K562 (cell line): ENCODE measurements at regions not wholly inside any gene's neighbourhood (a gene's known extent, or its start where the extent isn't known, plus 50 kb on each side); places are given as distances from the start of the nearest gene placed in this dataset.

Source experiments
- BDP1 ChIP-seq: IDR thresholded peaks from 3 replicates; pipeline ENCODE4 v1.6.1; 2011; ENCODE audit not compliant: insufficient read length, insufficient read depth
- CBFA2T3 ChIP-seq: fragments of 450-650 bp; IDR thresholded peaks from 2 replicates; pipeline ENCODE4 v1.6.1; 2017
- DMBX1 ChIP-seq: fragments of 250-450 bp; sonication (Bioruptor Pico); IDR thresholded peaks from 2 replicates; pipeline ENCODE4 v1.8.0; 2022; ENCODE audit warnings: inconsistent platforms, mild to moderate bottlenecking, moderate library complexity, borderline replicate concordance
- FOXK1 ChIP-seq: sonication (generic); formaldehyde crosslinking; IDR thresholded peaks from 2 replicates; pipeline ENCODE4 v1.8.0; 2022; ENCODE audit warnings: missing genetic modification reagents, mild to moderate bottlenecking, borderline replicate concordance
- LARP7 ChIP-seq: fragments of 450-650 bp; IDR thresholded peaks from 2 replicates; pipeline ENCODE4 v1.6.1; 2016
- MYC ChIP-seq, 2 experiments: fragments of 250-450 bp in 1 of 2; sonication (Bioruptor Pico) in 1 of 2; IDR thresholded peaks; 2 replicates each; pipeline versions ENCODE4 v1.5.1 to v1.6.1; 2012 to 2021; ENCODE audit warnings: low read depth in 2 of 2, borderline replicate concordance in 1 of 2, improper control_type of control experiment in 1 of 2, low read length in 1 of 2, mild to moderate bottlenecking in 1 of 2, moderate library complexity in 1 of 2
- POU5F1 ChIP-seq: fragments of 150-350 bp; IDR thresholded peaks from 2 replicates; pipeline ENCODE4 v1.6.1; 2014; ENCODE audit warnings: borderline replicate concordance, low read length, low read depth, mild to moderate bottlenecking; ENCODE audit not compliant: partially characterized antibody
- PRMT5 ChIP-seq: sonication (generic); formaldehyde crosslinking; IDR thresholded peaks from 2 replicates; pipeline ENCODE4 v1.5.0; 2020; ENCODE audit warnings: missing genetic modification reagents
- PTTG1 ChIP-seq: fragments of 450-650 bp; IDR thresholded peaks from 2 replicates; pipeline ENCODE4 v1.6.1; 2016; ENCODE audit warnings: low read depth, mild to moderate bottlenecking, missing genetic modification characterization, missing compliant biosample characterization
- RBM17 ChIP-seq: fragments of 200-400 bp; formaldehyde crosslinking; IDR thresholded peaks from 2 replicates; pipeline ENCODE4 v1.6.1; 2017; ENCODE audit warnings: low read depth, mild to moderate bottlenecking, low read length, borderline replicate concordance
- RFX7 ChIP-seq: fragments of 250-450 bp; sonication (Bioruptor Pico); IDR thresholded peaks from 2 replicates; pipeline ENCODE4 v1.5.1; 2021; ENCODE audit warnings: mild to moderate bottlenecking
- TFAM ChIP-seq: fragments of 250-450 bp; sonication (Bioruptor Pico); conservative IDR thresholded peaks from 2 replicates; pipeline ENCODE4 v1.5.0; 2021; ENCODE audit warnings: mild to moderate bottlenecking, moderate library complexity
- ZFP1 ChIP-seq: fragments of 450-650 bp; formaldehyde crosslinking; IDR thresholded peaks from 2 replicates; pipeline ENCODE4 v1.4.0; 2020; ENCODE audit warnings: mild to moderate bottlenecking, mixed read lengths
- ZNF561 ChIP-seq: fragments of 450-650 bp; formaldehyde crosslinking; conservative IDR thresholded peaks from 2 replicates; pipeline ENCODE4 v1.4.0; 2020; ENCODE audit warnings: mild to moderate bottlenecking, moderate library complexity
- ZSCAN32 ChIP-seq: fragments of 450-650 bp; formaldehyde crosslinking; IDR thresholded peaks from 2 replicates; pipeline ENCODE4 v1.4.0; 2020; ENCODE audit warnings: mild to moderate bottlenecking, moderate library complexity
- TF ChIP-seq, protein P1 (sequence below): fragments of 200-800 bp; sonication (Bioruptor generic); IDR thresholded peaks from 2 replicates; pipeline ENCODE4 v1.6.1; 2017; ENCODE audit warnings: missing genetic modification characterization, missing compliant biosample characterization
- TF ChIP-seq, protein P2 (sequence below): sonication (generic); formaldehyde crosslinking; IDR thresholded peaks from 2 replicates; pipeline ENCODE4 v1.8.1; 2023; ENCODE audit warnings: mild to moderate bottlenecking, missing genetic modification reagents
- TF ChIP-seq, protein P3 (sequence below), 2 experiments: IDR thresholded peaks in 1 of 2; conservative IDR thresholded peaks in 1 of 2; 2 replicates each; pipeline ENCODE4 v1.6.1; 2016; ENCODE audit warnings: low read depth in 2 of 2, mild to moderate bottlenecking in 1 of 2, missing compliant biosample characterization in 1 of 2, missing genetic modification characterization in 1 of 2, moderate library complexity in 1 of 2
- TF ChIP-seq, protein P4 (sequence below): fragments of 450-650 bp; conservative IDR thresholded peaks from 2 replicates; pipeline ENCODE4 v1.6.1; 2016; ENCODE audit warnings: missing genetic modification characterization, low read depth, mild to moderate bottlenecking, missing compliant biosample characterization, moderate library complexity
- TF ChIP-seq, protein P5 (sequence below): sonication (generic); IDR thresholded peaks from 2 replicates; pipeline ENCODE4 v1.6.1; 2016

DNA sequence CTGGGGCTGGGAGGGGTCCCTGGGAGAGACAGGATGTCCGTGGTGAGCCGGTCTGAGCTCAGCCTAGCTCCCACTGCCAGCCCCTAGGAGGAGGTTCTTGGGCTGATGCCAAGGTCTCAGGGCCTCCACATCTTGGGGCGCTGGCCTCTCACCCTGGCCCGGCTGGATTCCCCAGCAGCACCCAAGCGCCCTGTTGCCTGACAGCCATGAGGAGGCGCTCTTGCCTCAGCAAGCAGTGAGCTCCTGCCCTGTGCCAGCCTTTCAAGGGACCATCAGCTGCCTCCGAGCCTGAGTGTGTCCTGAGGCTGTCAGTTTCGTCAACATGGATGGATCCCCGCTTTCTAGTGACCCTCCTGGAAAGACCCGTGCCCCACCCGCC, 234.9 kb upstream of the CIBAR2 start (continued):
- TF ChIP-seq, protein P1, sequence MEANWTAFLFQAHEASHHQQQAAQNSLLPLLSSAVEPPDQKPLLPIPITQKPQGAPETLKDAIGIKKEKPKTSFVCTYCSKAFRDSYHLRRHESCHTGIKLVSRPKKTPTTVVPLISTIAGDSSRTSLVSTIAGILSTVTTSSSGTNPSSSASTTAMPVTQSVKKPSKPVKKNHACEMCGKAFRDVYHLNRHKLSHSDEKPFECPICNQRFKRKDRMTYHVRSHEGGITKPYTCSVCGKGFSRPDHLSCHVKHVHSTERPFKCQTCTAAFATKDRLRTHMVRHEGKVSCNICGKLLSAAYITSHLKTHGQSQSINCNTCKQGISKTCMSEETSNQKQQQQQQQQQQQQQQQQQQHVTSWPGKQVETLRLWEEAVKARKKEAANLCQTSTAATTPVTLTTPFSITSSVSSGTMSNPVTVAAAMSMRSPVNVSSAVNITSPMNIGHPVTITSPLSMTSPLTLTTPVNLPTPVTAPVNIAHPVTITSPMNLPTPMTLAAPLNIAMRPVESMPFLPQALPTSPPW (CRISPR knock-in tag) = 0 out of 2 replicates have a peak, but pooled peaks have one; percentile 28
- TF ChIP-seq FOXK1 (CRISPR knock-in tag) = no peak
- TF ChIP-seq DMBX1 = no peak
- TF ChIP-seq ZSCAN32 (CRISPR knock-in tag) = no peak
- no peak for TF ChIP-seq ZFP1 (CRISPR knock-in tag)
- no peak for TF ChIP-seq ZNF561 (CRISPR knock-in tag)
- TF ChIP-seq MYC (IDR thresholded peaks at IDR 0.05; ENCODE audit: low read depth, low read length) = peak; percentile 29; the same call in 1 of the 2 replicates
- TF ChIP-seq MYC (CRISPR knock-in tag; IDR thresholded peaks at IDR 0.05; ENCODE audit: borderline replicate concordance, low read depth) = no peak
- TF ChIP-seq CBFA2T3 = no peak
- TF ChIP-seq, protein P2, sequence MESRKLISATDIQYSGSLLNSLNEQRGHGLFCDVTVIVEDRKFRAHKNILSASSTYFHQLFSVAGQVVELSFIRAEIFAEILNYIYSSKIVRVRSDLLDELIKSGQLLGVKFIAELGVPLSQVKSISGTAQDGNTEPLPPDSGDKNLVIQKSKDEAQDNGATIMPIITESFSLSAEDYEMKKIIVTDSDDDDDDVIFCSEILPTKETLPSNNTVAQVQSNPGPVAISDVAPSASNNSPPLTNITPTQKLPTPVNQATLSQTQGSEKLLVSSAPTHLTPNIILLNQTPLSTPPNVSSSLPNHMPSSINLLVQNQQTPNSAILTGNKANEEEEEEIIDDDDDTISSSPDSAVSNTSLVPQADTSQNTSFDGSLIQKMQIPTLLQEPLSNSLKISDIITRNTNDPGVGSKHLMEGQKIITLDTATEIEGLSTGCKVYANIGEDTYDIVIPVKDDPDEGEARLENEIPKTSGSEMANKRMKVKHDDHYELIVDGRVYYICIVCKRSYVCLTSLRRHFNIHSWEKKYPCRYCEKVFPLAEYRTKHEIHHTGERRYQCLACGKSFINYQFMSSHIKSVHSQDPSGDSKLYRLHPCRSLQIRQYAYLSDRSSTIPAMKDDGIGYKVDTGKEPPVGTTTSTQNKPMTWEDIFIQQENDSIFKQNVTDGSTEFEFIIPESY (CRISPR knock-in tag) = peak; percentile 82
- TF ChIP-seq POU5F1 = no peak
- TF ChIP-seq, protein P3, sequence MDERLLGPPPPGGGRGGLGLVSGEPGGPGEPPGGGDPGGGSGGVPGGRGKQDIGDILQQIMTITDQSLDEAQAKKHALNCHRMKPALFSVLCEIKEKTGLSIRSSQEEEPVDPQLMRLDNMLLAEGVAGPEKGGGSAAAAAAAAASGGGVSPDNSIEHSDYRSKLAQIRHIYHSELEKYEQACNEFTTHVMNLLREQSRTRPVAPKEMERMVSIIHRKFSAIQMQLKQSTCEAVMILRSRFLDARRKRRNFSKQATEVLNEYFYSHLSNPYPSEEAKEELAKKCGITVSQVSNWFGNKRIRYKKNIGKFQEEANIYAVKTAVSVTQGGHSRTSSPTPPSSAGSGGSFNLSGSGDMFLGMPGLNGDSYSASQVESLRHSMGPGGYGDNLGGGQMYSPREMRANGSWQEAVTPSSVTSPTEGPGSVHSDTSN (CRISPR knock-in tag; IDR thresholded peaks at IDR 0.05; ENCODE audit: low read depth) = no peak
- TF ChIP-seq, protein P3 (tag; conservative IDR thresholded peaks at IDR 0.05; ENCODE audit: low read depth) = no peak
- TF ChIP-seq, protein P4, sequence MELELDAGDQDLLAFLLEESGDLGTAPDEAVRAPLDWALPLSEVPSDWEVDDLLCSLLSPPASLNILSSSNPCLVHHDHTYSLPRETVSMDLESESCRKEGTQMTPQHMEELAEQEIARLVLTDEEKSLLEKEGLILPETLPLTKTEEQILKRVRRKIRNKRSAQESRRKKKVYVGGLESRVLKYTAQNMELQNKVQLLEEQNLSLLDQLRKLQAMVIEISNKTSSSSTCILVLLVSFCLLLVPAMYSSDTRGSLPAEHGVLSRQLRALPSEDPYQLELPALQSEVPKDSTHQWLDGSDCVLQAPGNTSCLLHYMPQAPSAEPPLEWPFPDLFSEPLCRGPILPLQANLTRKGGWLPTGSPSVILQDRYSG (tag) = no peak
- TF ChIP-seq RBM17 = no peak
- TF ChIP-seq RFX7 (CRISPR knock-in tag) = no peak
- TF ChIP-seq LARP7 = no peak
- no peak for TF ChIP-seq TFAM (CRISPR knock-in tag)
- TF ChIP-seq, protein P5, sequence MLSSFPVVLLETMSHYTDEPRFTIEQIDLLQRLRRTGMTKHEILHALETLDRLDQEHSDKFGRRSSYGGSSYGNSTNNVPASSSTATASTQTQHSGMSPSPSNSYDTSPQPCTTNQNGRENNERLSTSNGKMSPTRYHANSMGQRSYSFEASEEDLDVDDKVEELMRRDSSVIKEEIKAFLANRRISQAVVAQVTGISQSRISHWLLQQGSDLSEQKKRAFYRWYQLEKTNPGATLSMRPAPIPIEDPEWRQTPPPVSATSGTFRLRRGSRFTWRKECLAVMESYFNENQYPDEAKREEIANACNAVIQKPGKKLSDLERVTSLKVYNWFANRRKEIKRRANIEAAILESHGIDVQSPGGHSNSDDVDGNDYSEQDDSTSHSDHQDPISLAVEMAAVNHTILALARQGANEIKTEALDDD = no peak
- TF ChIP-seq PRMT5 = no peak
- no peak for TF ChIP-seq PTTG1 (tag)
- TF ChIP-seq BDP1 = no peak
